OCI-LY7 (cell line): ENCODE measurements at regions not wholly inside any gene's neighbourhood (a gene's known extent, or its start where the extent isn't known, plus 50 kb on each side); places are given as distances from the start of the nearest gene placed in this dataset.

Experiments
- BruUV-seq: library from RNA; stranded (reverse); fragments of 400-500 nt; replicated peaks from 2 replicates; lab custom pipeline; 2021; lab: Mats Ljungman, UMichigan
- CTCF ChIA-PET: fragments of 300-600 bp; sonication (Branson Sonifier 250); formaldehyde crosslinking; loops from one replicate; lab custom pipeline; 2022; ENCODE audit warnings: antibody characterized with exemption; ENCODE audit not compliant: unreplicated experiment; lab: Charles Lee
- POLR2A ChIA-PET: fragments of 300-600 bp; sonication (Branson Sonifier 250); formaldehyde crosslinking; loops from one replicate; lab custom pipeline; 2022; ENCODE audit warnings: antibody characterized with exemption; lab: Charles Lee
- DNase-seq: peaks from one replicate; pipeline ENCODE4 v3.0.0-alpha.2; 2015; ENCODE audit warnings: low spot score
- H2AFZ ChIP-seq: fragments of 200-600 bp; sonication (generic), shearing (Covaris generic); 2 replicates; pipeline ENCODE4 v1.6.1; 2014; ENCODE audit warnings: mild to moderate bottlenecking, antibody characterized with exemption, low read length, moderate library complexity
- H3K27ac ChIP-seq: fragments of 200-600 bp; sonication (generic); 2 replicates; pipeline ENCODE4 v1.5.1; 2014; ENCODE audit warnings: mixed run types, low read depth, mild to moderate bottlenecking, moderate library complexity, low read length, inconsistent platforms; ENCODE audit not compliant: poor library complexity, severe bottlenecking
- H3K36me3 ChIP-seq: fragments of 200-600 bp; sonication (generic); 2 replicates; pipeline ENCODE4 v1.6.1; 2014; ENCODE audit warnings: mild to moderate bottlenecking, antibody characterized with exemption, low read length, moderate library complexity, mixed read lengths; ENCODE audit not compliant: insufficient read depth
- H3K4me1 ChIP-seq: fragments of 200-600 bp; sonication (generic); 2 replicates; pipeline ENCODE4 v1.5.1; 2014; ENCODE audit warnings: mild to moderate bottlenecking, low read length; ENCODE audit not compliant: insufficient read depth, poor library complexity, severe bottlenecking
- H3K4me2 ChIP-seq: fragments of 200-600 bp; sonication (generic); 2 replicates; pipeline ENCODE4 v1.6.1; 2014; ENCODE audit warnings: mild to moderate bottlenecking, low read length
- H3K4me3 ChIP-seq: fragments of 200-600 bp; sonication (generic); 2 replicates; pipeline ENCODE4 v1.5.1; 2014; ENCODE audit warnings: mild to moderate bottlenecking, low read depth, low read length; ENCODE audit not compliant: poor library complexity, severe bottlenecking
- H3K79me2 ChIP-seq: fragments of 200-600 bp; sonication (generic); 2 replicates; pipeline ENCODE4 v1.6.1; 2016; ENCODE audit warnings: low read depth, mild to moderate bottlenecking, low read length, moderate library complexity, mixed read lengths; ENCODE audit not compliant: insufficient read depth
- H3K9me2 ChIP-seq: fragments of 200-600 bp; sonication (generic); 2 replicates; pipeline ENCODE4 v1.6.1; 2016; ENCODE audit warnings: mild to moderate bottlenecking, low read length, mixed read lengths; ENCODE audit not compliant: insufficient read depth
- H3K9me3 ChIP-seq: fragments of 200-600 bp; sonication (generic); 2 replicates; pipeline ENCODE4 v1.6.1; 2014; ENCODE audit warnings: mild to moderate bottlenecking, mixed run types, low read length, mixed read lengths
- H4K20me1 ChIP-seq: fragments of 200-600 bp; sonication (generic); 2 replicates; pipeline ENCODE4 v1.6.1; 2014; ENCODE audit warnings: mild to moderate bottlenecking, antibody characterized with exemption, low read length, moderate library complexity, mixed read lengths; ENCODE audit not compliant: insufficient read depth
- CTCF ChIP-seq: fragments of 200-600 bp; sonication (generic); conservative IDR thresholded peaks from 2 replicates; pipeline ENCODE4 v1.5.1; 2014; ENCODE audit warnings: mild to moderate bottlenecking, antibody characterized with exemption, low read length, moderate library complexity, mixed read lengths
- EZH2phosphoT487 ChIP-seq: fragments of 200-600 bp; sonication (generic); IDR thresholded peaks from 2 replicates; pipeline ENCODE4 v1.6.1; 2018; ENCODE audit warnings: low read depth, borderline replicate concordance, mild to moderate bottlenecking, mixed run types, antibody characterized with exemption, low read length, moderate library complexity, mixed read lengths
- intact Hi-C: fragments of 100-400 bp; cut with micrococcal nuclease; formaldehyde crosslinking; loops from one replicate; pipeline ENCODE4 v1.10.0; 2022; ENCODE audit not compliant: unreplicated experiment

- Histone ChIP-seq H3K27ac (no peak overlapping the region), H3K9me3 (0 out of 2 replicates have a peak, but pooled peaks cover 7% of the 10 kb centered on the region), H3K9me2 (no peaks in the 10 kb centered on the region), H4K20me1 (no peaks in the 10 kb centered on the region), H3K36me3 (no peaks in the 10 kb centered on the region), H3K79me2 (no peaks in the 10 kb centered on the region), H3K4me3 (no peak overlapping the region), H2AFZ (no peak overlapping the region), H3K4me2 (no peak overlapping the region), H3K4me1 (no peaks in the 10 kb centered on the region)
- no peak for TF ChIP-seq CTCF
- TF ChIP-seq EZH2phosphoT487: no peak
- intact Hi-C loops: no loop called here
- no TSS peak for BruUV-seq
- POLR2A ChIA-PET: no interaction called here
- CTCF ChIA-PET: no interaction called here
- no peak for DNase-seq
These were observed 103.7 kb downstream of the CYP26B1 start for GRCh38 chr2:72043985-72044384.

GRCh38 chr2:72041638-72042111, 106.0 kb downstream of the CYP26B1 start:
- TF ChIP-seq EZH2phosphoT487: no peak
- TF ChIP-seq CTCF: no peak
- Histone ChIP-seq H3K9me2 (no peaks in the 10 kb centered on the region), H3K36me3 (no peaks in the 10 kb centered on the region), H3K4me1 (no peaks in the 10 kb centered on the region), H3K4me3 (no peak overlapping the region), H3K79me2 (no peaks in the 10 kb centered on the region), H3K27ac (no peak overlapping the region), H2AFZ (no peak overlapping the region), H3K9me3 (0 out of 2 replicates have a peak, but pooled peaks cover 7% of the 10 kb centered on the region), H4K20me1 (no peaks in the 10 kb centered on the region), H3K4me2 (no peak overlapping the region)
- BruUV-seq: no TSS peak
- ChIA-PET CTCF (no interaction called here), POLR2A (no interaction called here)
- intact Hi-C loops: no loop called here
- DNase-seq: no peak

GRCh38 chr2:72040629-72041571, 106.8 kb downstream of the CYP26B1 start:
- Histone ChIP-seq H4K20me1 (no peaks in the 10 kb centered on the region), H3K4me1 (no peaks in the 10 kb centered on the region), H3K9me2 (no peaks in the 10 kb centered on the region), H3K9me3 (0 out of 2 replicates have a peak, but pooled peaks cover 7% of the 10 kb centered on the region), H3K4me3 (no peak overlapping the region), H3K79me2 (no peaks in the 10 kb centered on the region), H3K27ac (no peak overlapping the region), H3K4me2 (no peak overlapping the region), H2AFZ (no peak overlapping the region), H3K36me3 (no peaks in the 10 kb centered on the region)
- intact Hi-C loops: no loop called here
- TF ChIP-seq EZH2phosphoT487 (no peak), CTCF (no peak)
- CTCF ChIA-PET: no interaction called here
- DNase-seq: no peak
- POLR2A ChIA-PET: no interaction called here
- no TSS peak for BruUV-seq
